ENCODE measurements at regions not wholly inside any gene's neighbourhood (a gene's known extent, or its start where the extent isn't known, plus 50 kb on each side); places are given as distances from the start of the nearest gene placed in this dataset.

DNA sequence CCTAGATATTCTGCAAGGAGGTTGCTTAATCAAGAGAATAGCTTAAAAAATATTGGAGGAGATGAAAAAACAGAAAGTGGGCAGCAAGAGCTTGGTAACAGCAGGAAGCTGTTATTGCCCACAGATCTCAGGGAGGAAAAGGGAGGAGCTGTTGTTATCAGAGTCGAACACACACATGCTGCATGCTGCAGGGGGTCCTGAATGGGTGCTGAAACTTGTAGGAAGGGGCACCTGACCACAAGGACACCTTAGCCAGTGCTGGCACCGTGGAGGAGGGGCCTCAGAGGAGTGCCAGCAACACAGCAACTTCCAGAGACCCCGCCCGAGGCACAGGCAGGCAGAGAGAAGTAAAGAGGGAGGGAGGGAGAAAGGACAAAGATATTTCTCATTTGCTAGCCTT lies 332.9 kb downstream of the SOCS6 start:
- DNase-seq (peak in 7 of 9 donors; percentile 19 to 53 (median 47)), ATAC-seq (peak; percentile 79)
- no peaks in the 10 kb centered on the region for H3K27me3 ChIP-seq (ENCODE audit: control insufficient read depth in 2 of 2, insufficient read depth in 2 of 2, low read length in 2 of 2)
- CTCF ChIA-PET, result interaction anchor here (1.1 to 3.6 kb wide), 9 partner anchors 14 to 310 kb away, joined by 3 to 25 read pairs (median 8); no protein-coding TSS in a partner anchor
- Mint-ChIP-seq H3K4me3 (peak overlapping the region; percentile 82 to 93 (median 87)), H3K36me3 (peaks cover 1 to 11% (median 9%) of the 10 kb centered on the region in 5 donors), H3K27me3 (no peaks in the 10 kb centered on the region), H3K27ac (peak overlapping the region; percentile 84 to 100 (median 98)), H3K9me3 (peaks cover 0 to 16% (median 7%) of the 10 kb centered on the region in 11 donors), H3K4me1 (peaks cover 19 to 85% (median 72%) of the 10 kb centered on the region in 7 donors)
- H3K4me3 ChIP-seq (ENCODE audit: low read length), result peak overlapping the region; percentile 45
- H3K27ac ChIP-seq (ENCODE audit: low read depth, low read length), result peak overlapping the region; percentile 77
- peaks cover 0 to 71% of the 10 kb centered on the region in 2 donors for H3K4me1 ChIP-seq (ENCODE audit: control insufficient read depth in 2 of 2, insufficient read depth in 2 of 2, low read length in 2 of 2)
- intact Hi-C loops (cut with micrococcal nuclease), result loop anchor here in 1 of 2 donors (1.0 to 5.0 kb wide), 7 partner anchors 9 to 101 kb away; no protein-coding TSS in a partner anchor
- POLR2A ChIA-PET, result interaction anchor here (0.7 to 8.6 kb wide), 15 partner anchors 12 to 161 kb away, joined by 3 to 81 read pairs (median 7); no protein-coding TSS in a partner anchor
- no peaks in the 10 kb centered on the region for H3K9me3 ChIP-seq (ENCODE audit: control insufficient read depth in 2 of 3, low read length in 3 of 3)
- H3K36me3 ChIP-seq (ENCODE audit: control insufficient read depth in 2 of 3, insufficient read depth in 3 of 3, low read length in 3 of 3), result no peaks in the 10 kb centered on the region

DNA sequence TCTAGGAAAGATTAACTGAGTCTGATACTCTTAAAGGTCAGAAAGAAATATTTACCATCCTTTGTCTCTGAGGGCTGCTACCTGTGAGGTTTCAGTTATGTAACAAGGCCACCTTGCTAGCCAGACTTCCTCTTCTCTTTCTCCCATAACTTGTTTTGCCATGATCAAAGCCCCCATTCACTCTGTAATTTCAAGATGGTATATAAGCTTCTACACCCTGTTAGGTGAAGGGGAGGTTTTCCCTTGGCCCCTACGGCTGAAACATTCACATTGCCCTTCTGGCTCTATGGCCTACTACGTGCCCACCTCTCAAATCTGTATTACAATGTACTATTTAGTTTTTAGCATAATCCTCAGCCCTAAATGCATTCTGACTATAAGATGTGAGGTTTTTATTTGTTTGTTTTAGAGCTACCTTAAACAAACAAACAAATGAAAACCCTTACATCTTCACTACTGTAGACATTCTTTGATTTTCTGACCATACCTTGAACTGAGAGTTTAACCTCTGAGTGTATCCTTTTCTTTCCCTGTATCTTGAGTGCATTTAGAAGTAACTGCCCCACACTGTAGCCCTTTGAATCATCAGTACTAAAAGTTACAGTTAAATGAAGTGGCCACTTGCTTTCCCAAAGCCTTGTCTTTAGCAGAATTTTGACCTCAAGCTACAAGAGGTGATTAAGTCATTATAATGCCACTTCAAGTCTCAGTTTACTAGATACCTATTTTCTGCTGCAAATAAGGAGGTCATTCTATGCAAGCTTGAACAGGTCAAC lies 332.2 kb downstream of the SOCS6 start:
- Mint-ChIP-seq H3K4me1 (peaks cover 19 to 89% (median 69%) of the 10 kb centered on the region in 7 donors), H3K4me3 (peak overlapping the region in 8 of 10 donors; percentile 48 to 93 (median 86)), H3K36me3 (peaks cover under 1 to 17% (median 11%) of the 10 kb centered on the region in 5 donors), H3K27ac (peak overlapping the region; percentile 84 to 100 (median 98)), H3K9me3 (peaks cover 0 to 23% (median 13%) of the 10 kb centered on the region in 11 donors), H3K27me3 (no peaks in the 10 kb centered on the region)
- ATAC-seq (no peak), DNase-seq (peak in 5 of 9 donors; percentile 15 to 23 (median 20))
- no peaks in the 10 kb centered on the region for H3K36me3 ChIP-seq (ENCODE audit: control insufficient read depth in 2 of 3, insufficient read depth in 3 of 3, low read length in 3 of 3)
- ChIA-PET CTCF (interaction anchor here (1.2 to 3.6 kb wide), 9 partner anchors 15 to 310 kb away, joined by 3 to 25 read pairs (median 8); no protein-coding TSS in a partner anchor), POLR2A (interaction anchor here (0.7 to 8.6 kb wide), 15 partner anchors 11 to 161 kb away, joined by 3 to 81 read pairs (median 7); no protein-coding TSS in a partner anchor)
- H3K27ac ChIP-seq (ENCODE audit: low read depth, low read length), result peak overlapping the region; percentile 77
- no peaks in the 10 kb centered on the region for H3K27me3 ChIP-seq (ENCODE audit: control insufficient read depth in 2 of 2, insufficient read depth in 2 of 2, low read length in 2 of 2)
- H3K9me3 ChIP-seq (ENCODE audit: control insufficient read depth in 2 of 3, low read length in 3 of 3), result no peaks in the 10 kb centered on the region
- peaks cover 0 to 68% of the 10 kb centered on the region in 2 donors for H3K4me1 ChIP-seq (ENCODE audit: control insufficient read depth in 2 of 2, insufficient read depth in 2 of 2, low read length in 2 of 2)
- intact Hi-C loops (cut with micrococcal nuclease), result loop anchor here in 1 of 2 donors (1.0 to 5.0 kb wide), 6 partner anchors 9 to 101 kb away; no protein-coding TSS in a partner anchor
- peak overlapping the region; percentile 45 for H3K4me3 ChIP-seq (ENCODE audit: low read length)

DNA sequence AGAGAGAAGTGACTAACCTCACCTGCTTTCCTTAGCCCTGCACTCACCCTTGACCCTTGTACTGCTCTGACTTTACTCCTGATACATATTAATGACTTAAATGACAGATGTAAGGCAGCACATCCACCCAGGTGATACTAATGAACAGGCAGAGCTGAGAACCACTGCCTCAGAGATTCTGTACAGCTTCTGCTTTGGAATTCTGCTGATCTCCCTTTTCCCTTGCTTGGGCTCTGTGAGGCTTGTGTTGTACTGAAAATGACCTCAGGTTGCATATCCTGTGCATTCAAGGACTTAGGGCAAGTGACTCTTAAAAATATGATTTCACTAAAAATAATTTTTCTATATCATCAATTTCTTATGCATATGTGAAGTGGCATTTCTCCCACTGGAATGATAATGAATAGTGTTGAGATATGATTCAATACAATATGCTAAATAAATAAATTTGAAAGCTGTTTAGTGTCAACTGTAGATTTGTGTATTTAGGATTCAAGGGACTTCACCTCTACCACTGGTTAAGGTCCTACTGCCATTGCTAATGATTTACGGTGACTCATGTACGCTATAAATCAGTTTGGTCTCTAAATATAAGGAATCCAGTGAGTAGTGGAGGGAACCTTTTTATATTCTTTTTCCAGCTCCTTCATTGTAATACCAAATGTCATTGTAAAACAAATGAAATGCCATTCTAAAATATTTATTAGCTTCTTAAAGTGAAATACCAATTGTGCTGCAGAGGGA lies 328.3 kb downstream of the SOCS6 start:
- peaks cover 0 to 11% (median 4%) of the 10 kb centered on the region in 5 donors for H3K36me3 Mint-ChIP-seq
- ATAC-seq (no peak), DNase-seq (no peak)
- Histone ChIP-seq H3K4me3 (ENCODE audit: low read length) (no peak overlapping the region), H3K4me1 (ENCODE audit: control insufficient read depth in 2 of 2, insufficient read depth in 2 of 2, low read length in 2 of 2) (peaks cover 0 to 34% of the 10 kb centered on the region in 2 donors), H3K36me3 (ENCODE audit: control insufficient read depth in 2 of 3, insufficient read depth in 3 of 3, low read length in 3 of 3) (no peaks in the 10 kb centered on the region), H3K9me3 (ENCODE audit: control insufficient read depth in 2 of 3, low read length in 3 of 3) (peaks cover 0 to 3% (median 0%) of the 10 kb centered on the region in 3 experiments), H3K27me3 (ENCODE audit: control insufficient read depth in 2 of 2, insufficient read depth in 2 of 2, low read length in 2 of 2) (no peaks in the 10 kb centered on the region), H3K27ac (ENCODE audit: low read depth, low read length) (no peak overlapping the region)
- no peaks in the 10 kb centered on the region for H3K27me3 Mint-ChIP-seq
- no peak overlapping the region for H3K4me3 Mint-ChIP-seq
- ChIA-PET POLR2A (interaction anchor here (0.9 to 1.2 kb wide), 3 partner anchors 13 to 51 kb away, joined by 3 read pairs; no protein-coding TSS in a partner anchor), CTCF (interaction anchor here (0.8 kb wide), 1 partner anchor 29 kb away, joined by 3 read pairs; no protein-coding TSS in a partner anchor)
- intact Hi-C loops (cut with micrococcal nuclease), result no loop called here
- H3K27ac Mint-ChIP-seq, result peak overlapping the region in 3 of 9 donors; percentile 36 to 98 (median 66)
- peaks cover 15 to 52% (median 33%) of the 10 kb centered on the region in 7 donors for H3K4me1 Mint-ChIP-seq
- peaks cover 0 to 27% (median 16%) of the 10 kb centered on the region in 11 donors for H3K9me3 Mint-ChIP-seq

DNA sequence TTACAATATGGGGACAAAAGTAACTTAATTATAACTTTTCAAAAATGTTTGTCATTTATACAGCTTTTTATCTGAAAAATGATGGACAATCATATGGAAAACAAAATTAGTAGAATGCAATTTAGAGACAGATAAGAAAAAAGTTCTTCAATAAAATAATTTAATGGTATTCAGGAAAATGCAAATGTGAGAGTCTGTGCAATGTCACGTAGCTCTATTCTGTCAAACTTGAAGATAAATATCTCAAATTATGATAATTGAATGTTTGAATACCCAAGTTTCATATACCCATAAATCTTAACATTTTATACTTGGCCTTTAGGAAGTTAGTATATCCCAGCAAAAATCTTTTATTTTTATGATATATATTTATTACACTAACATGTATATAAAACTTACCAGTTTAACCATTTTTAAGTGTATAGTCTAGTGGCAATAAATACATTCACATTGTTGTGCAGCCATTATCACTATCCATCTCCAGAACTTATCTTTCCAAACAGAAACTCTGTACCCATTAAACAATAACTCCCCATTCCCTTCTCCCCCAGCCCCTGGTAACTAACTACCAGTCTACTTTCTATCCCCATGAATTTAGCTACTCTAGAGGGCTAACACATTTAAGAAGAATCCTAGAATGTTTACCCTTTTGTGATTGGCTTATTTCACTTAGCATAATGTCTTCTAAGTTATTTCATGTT lies 311.5 kb downstream of the SOCS6 start:
- CTCF ChIA-PET, result interaction anchor here (2.4 kb wide), 1 partner anchor 21 kb away, joined by 12 read pairs; no protein-coding TSS in a partner anchor
- Mint-ChIP-seq H3K4me1 (peaks cover 0 to 41% (median 17%) of the 10 kb centered on the region in 7 donors), H3K9me3 (peaks cover 0 to 8% (median 5%) of the 10 kb centered on the region in 11 donors), H3K27me3 (no peaks in the 10 kb centered on the region), H3K4me3 (peak overlapping the region in 9 of 10 donors; percentile 34 to 86 (median 77)), H3K36me3 (no peaks in the 10 kb centered on the region), H3K27ac (peak overlapping the region in 8 of 9 donors; percentile 74 to 93 (median 84))
- Histone ChIP-seq H3K27ac (ENCODE audit: low read depth, low read length) (no peak overlapping the region), H3K36me3 (ENCODE audit: control insufficient read depth in 2 of 3, insufficient read depth in 3 of 3, low read length in 3 of 3) (no peaks in the 10 kb centered on the region), H3K9me3 (ENCODE audit: control insufficient read depth in 2 of 3, low read length in 3 of 3) (no peaks in the 10 kb centered on the region), H3K27me3 (ENCODE audit: control insufficient read depth in 2 of 2, insufficient read depth in 2 of 2, low read length in 2 of 2) (no peaks in the 10 kb centered on the region), H3K4me3 (ENCODE audit: low read length) (no peak overlapping the region), H3K4me1 (ENCODE audit: control insufficient read depth in 2 of 2, insufficient read depth in 2 of 2, low read length in 2 of 2) (peaks cover 0 to 5% of the 10 kb centered on the region in 2 donors)
- intact Hi-C loops (cut with micrococcal nuclease), result no loop called here
- no peak for DNase-seq
- POLR2A ChIA-PET, result interaction anchor here (0.5 to 3.2 kb wide), 4 partner anchors 21 to 175 kb away, joined by 3 to 24 read pairs (median 4); no protein-coding TSS in a partner anchor
- peak; percentile 37 for ATAC-seq

DNA sequence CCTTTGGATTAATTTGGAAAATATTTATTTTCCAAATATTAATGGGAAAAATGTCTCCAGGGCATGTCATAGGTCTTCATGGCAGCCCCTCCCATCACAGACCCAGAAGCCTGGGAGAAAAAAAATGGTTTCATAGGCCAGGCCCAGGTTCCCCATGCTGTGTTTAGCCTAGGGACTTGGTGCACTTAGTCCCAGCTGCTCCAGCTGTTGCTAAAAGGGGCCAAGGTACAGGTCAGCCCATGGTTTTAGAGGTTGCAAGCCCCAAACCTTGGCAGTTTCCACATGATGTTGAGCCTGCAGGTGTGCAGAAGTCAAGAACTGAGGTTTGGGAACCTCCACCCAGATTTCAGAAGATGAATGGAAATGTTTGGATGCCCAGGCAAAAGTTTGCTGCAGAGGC lies 309.6 kb downstream of the SOCS6 start:
- peaks cover 0 to 33% (median 17%) of the 10 kb centered on the region in 7 donors for H3K4me1 Mint-ChIP-seq
- Histone ChIP-seq H3K27me3 (ENCODE audit: control insufficient read depth in 2 of 2, insufficient read depth in 2 of 2, low read length in 2 of 2) (no peaks in the 10 kb centered on the region), H3K36me3 (ENCODE audit: control insufficient read depth in 2 of 3, insufficient read depth in 3 of 3, low read length in 3 of 3) (no peaks in the 10 kb centered on the region), H3K9me3 (ENCODE audit: control insufficient read depth in 2 of 3, low read length in 3 of 3) (no peaks in the 10 kb centered on the region), H3K27ac (ENCODE audit: low read depth, low read length) (no peak overlapping the region), H3K4me3 (ENCODE audit: low read length) (no peak overlapping the region), H3K4me1 (ENCODE audit: control insufficient read depth in 2 of 2, insufficient read depth in 2 of 2, low read length in 2 of 2) (peaks cover 0 to 5% of the 10 kb centered on the region in 2 donors)
- DNase-seq (no peak), ATAC-seq (no peak)
- H3K9me3 Mint-ChIP-seq, result peaks cover 0 to 6% (median 0%) of the 10 kb centered on the region in 11 donors
- ChIA-PET CTCF (interaction anchor here (0.8 to 2.4 kb wide), 6 partner anchors 10 to 167 kb away, joined by 3 to 12 read pairs (median 3); no protein-coding TSS in a partner anchor), POLR2A (interaction anchor here (1.2 to 3.2 kb wide), 4 partner anchors 23 to 175 kb away, joined by 3 to 24 read pairs (median 4); no protein-coding TSS in a partner anchor)
- H3K27me3 Mint-ChIP-seq, result no peaks in the 10 kb centered on the region
- no peak overlapping the region for H3K4me3 Mint-ChIP-seq
- intact Hi-C loops (cut with micrococcal nuclease), result loop anchor here (2.0 to 10.0 kb wide), 4 partner anchors 22 to 1186 kb away; no protein-coding TSS in a partner anchor
- H3K27ac Mint-ChIP-seq, result peak overlapping the region in 6 of 9 donors; percentile 56 to 92 (median 84)
- H3K36me3 Mint-ChIP-seq, result no peaks in the 10 kb centered on the region

Data from naive thymus-derived CD4-positive, alpha-beta T cell (primary cell).